Upper lobe of right lung (tissue), 1 donor: ENCODE measurements at regions not wholly inside any gene's neighbourhood (a gene's known extent, or its start where the extent isn't known, plus 50 kb on each side); places are given as distances from the start of the nearest gene placed in this dataset.

ENCODE experiments used
- ATAC-seq: fragments of 200-7000 bp; cut with Tn5 transposase; one replicate; pipeline ENCODE4 v1.9.1; 2020; ENCODE audit warnings: mild to moderate bottlenecking, moderate library complexity
- DNase-seq: peaks from one replicate; pipeline ENCODE4 v3.0.0-alpha.2; 2020
- H3K27ac ChIP-seq: fragments of 200-600 bp; one replicate; pipeline ENCODE4 v1.8.0; 2022
- H3K27me3 ChIP-seq: fragments of 200-600 bp; one replicate; pipeline ENCODE4 v1.8.0; 2022; ENCODE audit warnings: mild to moderate bottlenecking
- H3K36me3 ChIP-seq: fragments of 200-600 bp; one replicate; pipeline ENCODE4 v1.8.0; 2022
- H3K4me1 ChIP-seq: fragments of 200-600 bp; one replicate; pipeline ENCODE4 v1.8.0; 2022
- H3K4me3 ChIP-seq: fragments of 200-600 bp; one replicate; pipeline ENCODE4 v1.8.0; 2022; ENCODE audit warnings: mild to moderate bottlenecking
- H3K9me3 ChIP-seq: fragments of 200-600 bp; one replicate; pipeline ENCODE4 v1.8.0; 2022
- CTCF ChIP-seq: fragments of 200-600 bp; IDR thresholded peaks from one replicate; pipeline ENCODE4 v1.8.0; 2022; ENCODE audit warnings: antibody characterized with exemption
- intact Hi-C: fragments of 100-400 bp; cut with DNase I; formaldehyde crosslinking; loops from one replicate; pipeline ENCODE4 v1.11.0; 2022
- donor health status: DM: no; HTN: yes; CAD: no; lungs with severe emphysema.

- DNase-seq: no peak
- no peaks in the 10 kb centered on the region for H3K27me3 ChIP-seq
- no peak overlapping the region for H3K4me3 ChIP-seq
- H3K4me1 ChIP-seq: no peaks in the 10 kb centered on the region
- no peak for TF ChIP-seq CTCF
- H3K9me3 ChIP-seq: no peaks in the 10 kb centered on the region
- intact Hi-C loops: no loop called here
- ATAC-seq: no peak
- H3K27ac ChIP-seq: no peak overlapping the region
- no peaks in the 10 kb centered on the region for H3K36me3 ChIP-seq
Observed at GRCh38 chr5:31068287-31068686, 125.2 kb upstream of the CDH6 start.

- no peak overlapping the region for H3K27ac ChIP-seq
- H3K36me3 ChIP-seq: no peaks in the 10 kb centered on the region
- DNase-seq (no peak), ATAC-seq (no peak)
- H3K4me3 ChIP-seq: no peak overlapping the region
- no peaks in the 10 kb centered on the region for H3K27me3 ChIP-seq
- intact Hi-C loops: no loop called here
- H3K4me1 ChIP-seq: no peaks in the 10 kb centered on the region
- no peak for TF ChIP-seq CTCF
- no peaks in the 10 kb centered on the region for H3K9me3 ChIP-seq
Observed at GRCh38 chr5:31066655-31067328, 126.7 kb upstream of the CDH6 start.

GRCh38 chr5:31064215-31064614 is 129.3 kb upstream of the CDH6 start:
- intact Hi-C loops: no loop called here
- Histone ChIP-seq H3K4me3 (no peak overlapping the region), H3K4me1 (no peaks in the 10 kb centered on the region), H3K36me3 (no peaks in the 10 kb centered on the region), H3K27ac (no peak overlapping the region), H3K27me3 (no peaks in the 10 kb centered on the region), H3K9me3 (no peaks in the 10 kb centered on the region)
- TF ChIP-seq CTCF: no peak
- DNase-seq: no peak
- ATAC-seq: no peak

- Histone ChIP-seq H3K27ac (no peak overlapping the region), H3K9me3 (no peaks in the 10 kb centered on the region), H3K4me1 (no peaks in the 10 kb centered on the region), H3K27me3 (no peaks in the 10 kb centered on the region), H3K4me3 (no peak overlapping the region), H3K36me3 (no peaks in the 10 kb centered on the region)
- intact Hi-C loops: no loop called here
- ATAC-seq (no peak), DNase-seq (no peak)
- TF ChIP-seq CTCF: no peak
Observed at GRCh38 chr5:31062902-31063580, 130.4 kb upstream of the CDH6 start.

- ATAC-seq (no peak), DNase-seq (no peak)
- Histone ChIP-seq H3K27ac (no peak overlapping the region), H3K9me3 (no peaks in the 10 kb centered on the region), H3K27me3 (no peaks in the 10 kb centered on the region), H3K4me3 (no peak overlapping the region), H3K4me1 (no peaks in the 10 kb centered on the region), H3K36me3 (no peaks in the 10 kb centered on the region)
- no peak for TF ChIP-seq CTCF
- intact Hi-C loops: no loop called here
Observed at GRCh38 chr5:31059889-31060288, 133.6 kb upstream of the CDH6 start.
